COLO668 (cell line): ENCODE measurements at regions not wholly inside any gene's neighbourhood (a gene's known extent, or its start where the extent isn't known, plus 50 kb on each side); places are given as distances from the start of the nearest gene placed in this dataset.

Experiments used
- DNase-seq: peaks from one replicate; lab custom pipeline; 2025; ENCODE audit not compliant: unreplicated experiment; lab: John Stamatoyannopoulos, UW

DNA sequence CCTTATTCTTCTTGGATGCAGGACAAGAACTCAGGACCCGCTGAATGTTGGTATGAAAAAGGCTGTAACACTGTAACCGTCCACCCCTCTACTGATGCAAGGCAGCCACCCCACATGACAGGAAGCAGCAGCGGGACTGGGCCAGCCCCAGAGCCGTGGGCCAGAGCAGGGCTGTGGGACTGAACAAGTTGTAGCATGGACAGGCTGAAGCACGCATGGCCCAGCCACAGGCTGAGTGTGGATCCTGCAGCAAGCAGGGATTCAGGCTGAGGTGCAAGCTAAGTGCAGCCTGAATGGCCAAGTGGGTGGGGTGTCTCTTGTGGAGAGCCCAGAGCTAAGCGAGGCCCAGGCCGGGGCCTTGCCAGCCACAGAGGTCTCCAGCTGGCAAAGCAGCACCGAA, 632.2 kb downstream of the SPOCK3 start:
- DNase-seq = no peak

DNA sequence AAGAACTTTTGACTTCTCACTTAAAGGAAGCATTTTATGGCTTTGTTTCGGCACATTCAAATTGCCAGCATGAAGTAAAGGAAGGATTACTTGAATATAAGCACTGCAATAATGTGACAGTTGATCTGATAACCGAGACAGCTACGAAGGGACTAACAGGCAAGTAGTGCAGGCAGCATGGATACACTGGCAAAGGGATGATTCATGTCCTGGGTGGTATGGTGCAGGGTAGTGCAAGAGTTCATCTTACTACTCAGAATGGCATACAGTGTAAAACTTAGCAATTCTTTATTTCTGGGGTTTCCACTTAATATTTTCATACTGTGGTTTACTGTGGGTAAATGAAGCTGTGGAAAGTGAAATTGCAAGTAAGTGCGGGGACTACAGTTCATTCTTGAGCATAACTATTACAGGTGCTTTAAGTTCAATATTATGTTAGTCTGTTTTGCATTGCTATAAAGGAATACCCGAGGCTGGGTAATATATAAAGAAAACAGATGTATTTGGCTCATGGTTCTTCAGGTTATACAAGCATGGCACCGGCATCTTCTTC, 611.8 kb downstream of the SPOCK3 start:
- DNase-seq = no peak

DNA sequence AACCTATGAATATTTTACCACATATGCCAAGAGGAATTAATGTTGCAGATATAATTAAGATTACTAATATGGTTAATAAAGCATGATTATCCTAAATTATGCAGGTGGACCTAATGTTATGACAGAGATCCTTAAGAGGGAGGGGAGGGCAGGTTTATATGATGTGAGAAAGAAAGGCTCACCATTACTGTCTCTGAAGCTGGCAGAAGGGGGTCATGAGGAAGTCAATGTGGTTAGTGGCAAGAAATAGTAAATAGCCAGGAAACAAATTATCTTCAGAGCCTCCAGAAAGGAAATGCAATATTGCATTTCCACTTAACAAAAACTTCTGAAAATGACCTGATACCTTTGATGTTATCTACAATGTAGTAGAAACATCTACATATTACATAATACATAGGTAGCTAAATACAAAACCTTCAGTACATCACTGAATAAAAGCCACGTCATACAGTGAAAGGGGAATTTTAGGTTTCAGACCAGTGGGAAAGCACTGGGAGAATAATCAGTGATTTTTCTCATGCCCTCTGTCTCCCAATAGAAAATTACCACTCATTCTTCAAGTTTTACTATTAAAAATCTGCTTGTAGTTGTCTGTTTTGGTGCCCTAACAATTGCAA, 609.2 kb downstream of the SPOCK3 start:
- no peak for DNase-seq

DNA sequence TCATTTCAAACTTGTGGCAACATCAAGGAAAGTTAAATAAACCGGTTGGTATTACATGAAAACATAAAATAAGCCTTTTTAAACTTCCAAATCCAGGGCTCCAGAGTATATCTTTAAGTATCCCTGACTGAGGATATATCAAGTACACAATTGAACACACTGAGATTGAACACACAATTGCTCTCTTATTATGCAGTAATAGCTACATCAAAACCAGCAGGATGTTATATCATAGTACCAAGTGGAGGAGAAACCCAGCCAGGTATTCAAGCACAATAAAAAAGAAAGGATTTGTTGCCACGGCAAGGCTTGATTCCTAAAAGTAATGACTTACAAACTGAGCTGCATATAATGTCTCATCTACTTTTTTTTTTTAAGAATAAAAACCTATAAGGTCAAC, 605.8 kb downstream of the SPOCK3 start:
- DNase-seq = no peak

DNA sequence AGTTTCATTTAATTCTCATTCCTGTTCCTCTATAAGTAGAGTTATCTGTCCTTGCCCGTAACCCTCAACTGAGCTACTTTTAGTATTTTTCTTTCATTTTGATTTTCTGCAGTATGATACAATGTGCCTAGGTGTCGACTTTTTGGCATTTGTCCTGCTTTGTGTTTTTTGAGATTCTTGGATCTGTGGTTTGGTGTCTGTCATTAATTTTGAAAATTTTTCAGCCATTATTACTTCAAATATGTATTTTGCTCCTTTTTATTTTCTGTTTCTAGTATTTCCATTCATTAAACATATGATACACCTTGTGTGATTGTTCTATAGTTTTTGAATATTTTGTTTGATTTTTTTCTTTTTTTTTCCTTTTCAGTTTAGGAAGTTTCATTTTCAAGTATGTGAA, 598.9 kb downstream of the SPOCK3 start:
- DNase-seq = no peak

DNA sequence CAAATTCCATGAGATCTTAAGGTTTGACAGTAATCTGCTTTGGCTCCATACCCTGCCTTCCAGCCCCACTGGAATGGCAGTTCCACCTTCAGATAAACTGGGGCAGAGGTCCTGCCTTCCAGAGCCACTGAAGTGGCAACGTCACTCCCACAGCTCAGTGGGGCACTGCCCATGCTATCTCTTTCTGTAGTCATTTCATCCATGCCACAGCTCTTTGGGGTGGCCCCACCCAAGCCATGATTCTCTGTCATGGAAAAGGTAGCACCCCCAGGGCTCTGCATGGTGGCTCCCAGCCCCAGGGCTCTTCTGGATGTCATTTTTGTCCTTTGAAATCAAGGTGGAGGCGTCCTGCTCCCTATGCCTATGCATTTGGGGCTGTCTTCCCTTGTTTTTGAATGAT, 596.5 kb downstream of the SPOCK3 start:
- DNase-seq = no peak

DNA sequence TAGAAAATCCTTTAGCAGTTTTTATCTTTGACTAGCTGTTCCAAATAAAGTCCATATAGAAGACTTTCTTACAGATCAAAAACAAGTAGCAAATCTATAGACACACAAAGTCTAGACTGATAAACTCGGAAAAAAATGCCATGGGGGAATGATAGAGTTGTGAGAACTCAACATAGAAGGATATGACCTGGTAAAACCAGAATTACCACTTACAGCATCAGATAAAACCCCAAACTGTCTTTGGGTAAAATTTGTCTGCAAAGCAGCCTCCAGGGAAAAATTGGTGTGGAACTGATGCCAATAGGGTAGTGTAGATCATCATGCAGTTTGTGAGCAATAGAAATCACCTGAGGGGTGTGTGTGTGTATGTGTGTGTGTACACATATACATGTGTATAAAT, 579.1 kb downstream of the SPOCK3 start:
- DNase-seq = no peak

DNA sequence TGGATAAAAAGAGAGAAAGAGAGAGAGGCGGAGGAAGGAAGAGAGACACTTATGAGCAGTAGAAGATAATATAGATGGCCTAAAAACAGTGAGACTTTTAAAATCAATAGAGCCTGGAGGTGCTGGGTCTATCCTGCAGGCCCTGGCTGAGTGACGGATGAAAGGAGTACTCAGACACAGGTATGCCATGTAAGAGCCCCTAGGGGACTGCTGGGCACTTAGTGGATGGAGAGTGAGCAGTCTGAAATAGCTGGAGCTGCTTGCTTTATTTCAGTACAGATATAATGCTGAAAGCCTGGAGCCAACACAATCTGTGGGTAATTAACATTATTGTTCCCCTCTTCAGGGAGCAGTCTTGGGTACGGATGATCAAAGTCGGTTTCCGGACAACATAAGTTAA, 578.6 kb downstream of the SPOCK3 start:
- DNase-seq = no peak

DNA sequence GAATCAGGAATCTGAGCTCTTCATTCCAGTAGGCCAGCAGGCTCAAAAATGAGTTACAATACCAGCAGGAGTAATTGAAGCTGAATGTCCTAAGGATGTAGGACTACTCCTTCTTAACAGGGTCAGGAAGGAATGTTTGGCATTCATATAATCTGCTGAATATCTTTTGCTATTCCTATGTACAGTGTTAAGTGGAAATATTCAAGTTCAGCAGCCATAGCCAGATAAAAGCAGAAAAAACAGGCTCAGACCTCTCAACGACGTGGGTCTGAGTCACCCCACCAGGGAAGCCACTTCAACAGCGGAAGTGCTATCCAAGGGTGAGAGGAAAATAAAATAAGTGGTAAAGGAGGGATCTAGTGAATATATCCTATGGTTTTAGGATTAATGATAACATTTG, 577.0 kb downstream of the SPOCK3 start:
- no peak for DNase-seq

DNA sequence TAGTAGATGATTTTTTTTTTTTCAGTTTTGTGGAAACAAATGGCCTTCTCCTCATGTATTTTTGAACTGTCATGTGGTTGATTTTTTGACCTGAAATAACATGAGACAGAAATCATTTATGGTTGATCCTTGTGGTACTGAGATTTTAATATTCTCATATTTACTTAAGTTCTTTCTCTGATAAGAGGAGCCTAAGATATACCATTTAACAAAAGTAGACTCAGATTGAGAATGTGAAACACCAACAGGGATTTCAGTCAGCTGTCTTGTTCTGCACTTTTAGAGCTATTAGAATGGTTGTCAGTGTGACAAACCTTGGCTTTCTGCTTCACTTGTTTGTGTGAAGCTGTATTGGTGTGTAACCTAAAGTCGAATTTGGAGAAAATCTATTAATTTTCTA, 575.7 kb downstream of the SPOCK3 start:
- DNase-seq = no peak

DNA sequence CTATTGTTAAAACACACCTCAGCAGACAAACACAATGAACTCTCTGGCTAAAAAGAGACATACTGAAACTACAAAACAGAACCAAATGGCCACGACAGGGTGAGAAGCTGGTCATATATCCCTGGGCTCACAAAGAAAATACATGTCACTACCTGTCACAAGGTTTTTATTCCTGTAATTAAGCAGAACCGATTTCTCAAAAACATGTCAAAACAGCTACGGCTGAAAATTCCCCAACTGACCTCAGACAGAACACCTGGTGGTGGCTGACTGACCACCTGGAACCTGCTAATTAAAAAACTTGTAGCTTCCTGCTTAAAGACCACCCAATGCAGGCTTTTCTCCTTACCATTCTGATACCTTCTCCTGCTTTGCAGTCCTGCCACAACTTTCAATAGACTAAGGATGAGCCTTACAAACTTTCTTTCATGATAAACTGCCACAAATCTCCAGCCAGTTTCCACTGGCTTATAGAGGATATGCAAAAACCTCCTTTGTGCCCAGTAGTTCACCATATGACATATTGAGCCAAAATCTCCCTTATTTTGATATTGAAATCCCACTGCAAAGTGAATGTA, 571.9 kb downstream of the SPOCK3 start:
- DNase-seq = no peak

DNA sequence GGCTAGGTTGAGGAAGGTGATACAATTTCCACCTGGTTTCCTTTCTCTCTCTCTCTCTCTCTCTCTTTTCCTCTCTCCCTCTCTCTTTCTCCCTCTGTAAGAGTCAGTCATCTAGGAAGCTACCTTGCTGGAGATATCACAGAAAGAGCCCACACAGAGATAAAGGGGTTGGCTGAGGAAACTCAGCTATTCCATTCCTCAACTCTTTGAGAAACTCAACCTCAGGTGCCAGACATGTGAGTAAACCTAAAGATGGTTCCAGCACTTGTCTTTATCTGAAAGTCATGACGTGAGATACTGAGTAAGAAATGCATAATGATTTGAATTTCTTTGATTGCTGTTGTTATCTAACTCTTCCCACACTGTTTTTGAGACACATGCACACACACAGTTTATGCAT, 564.0 kb downstream of the SPOCK3 start:
- DNase-seq = no peak

DNA sequence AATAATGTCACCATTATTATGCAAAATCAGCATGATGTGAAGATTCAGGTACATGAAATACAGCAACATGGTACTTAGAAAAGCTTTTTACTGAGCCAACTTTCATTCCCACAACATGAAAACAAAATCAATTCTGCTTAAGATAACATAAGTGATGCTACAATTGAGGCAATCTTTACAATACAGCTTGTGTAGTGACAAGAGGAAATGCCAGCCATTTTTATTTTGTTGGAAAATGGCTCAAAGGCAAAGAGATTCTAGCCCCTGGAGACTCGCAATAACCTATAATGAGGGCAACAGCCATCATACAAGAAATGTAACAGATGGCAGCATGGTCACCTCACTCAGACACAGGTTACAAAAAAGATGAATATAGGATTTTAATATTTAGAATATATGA, 560.4 kb downstream of the SPOCK3 start:
- DNase-seq = no peak

DNA sequence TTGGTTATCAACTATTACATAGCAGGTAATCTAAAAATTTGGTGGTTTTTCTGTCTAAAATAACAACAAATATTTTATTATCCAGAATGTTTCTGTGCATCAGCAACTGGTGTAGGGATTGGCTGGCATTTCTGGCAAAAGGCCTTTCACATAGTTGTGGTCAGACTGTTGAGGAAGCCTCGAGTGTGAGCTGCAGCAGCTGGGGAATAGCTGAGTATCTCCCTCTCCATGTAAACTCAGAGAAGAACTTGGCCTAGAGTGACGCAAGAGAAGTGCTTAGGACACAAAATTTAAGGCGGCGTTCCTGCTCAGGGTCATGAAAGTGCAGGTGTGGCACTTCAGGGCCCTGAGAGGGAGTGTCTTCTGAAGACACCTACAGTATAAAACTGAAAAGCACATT, 558.9 kb downstream of the SPOCK3 start:
- no peak for DNase-seq

DNA sequence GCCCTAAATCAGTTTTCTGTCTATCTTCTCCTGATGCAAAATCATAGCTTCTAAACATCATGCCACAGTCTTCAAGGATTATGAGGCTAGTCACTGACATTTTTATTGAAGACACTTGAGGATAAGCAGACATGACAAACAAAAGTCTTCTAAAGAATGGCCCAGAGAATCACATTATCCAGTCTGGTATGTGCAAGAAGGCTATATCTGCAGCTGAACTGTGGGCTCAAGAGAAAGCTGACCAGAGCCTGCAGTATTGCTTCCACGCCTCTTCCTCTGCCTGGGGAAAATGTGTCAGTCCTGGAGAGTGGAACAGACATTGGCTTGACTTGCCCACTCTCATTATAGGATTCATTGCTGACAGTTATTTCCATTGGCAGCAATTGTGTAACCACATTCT, 553.5 kb downstream of the SPOCK3 start:
- DNase-seq = no peak

DNA sequence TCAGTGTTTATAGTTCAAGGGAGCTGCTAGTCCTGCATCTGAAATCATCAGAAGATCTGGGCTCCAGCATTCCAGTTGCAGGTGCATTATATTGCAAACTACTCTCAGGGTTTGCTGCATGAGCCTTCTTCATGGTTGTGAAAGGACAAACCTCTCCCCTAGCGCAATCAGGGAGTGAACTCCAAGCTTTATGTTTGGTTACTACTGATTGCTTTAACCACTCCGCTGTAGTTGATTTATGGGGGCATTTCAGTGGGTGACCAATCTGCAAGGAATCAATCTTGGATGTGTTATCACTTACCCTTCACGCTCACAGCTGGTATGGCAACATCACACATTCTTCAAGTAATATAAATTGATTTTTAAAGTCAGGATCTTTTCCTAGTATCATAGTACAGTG, 552.1 kb downstream of the SPOCK3 start:
- DNase-seq = no peak
